ENCODE measurements at regions not wholly inside any gene's neighbourhood (a gene's known extent, or its start where the extent isn't known, plus 50 kb on each side); places are given as distances from the start of the nearest gene placed in this dataset.

GRCh38 chr2:128551435-128551834, 232.8 kb upstream of the HS6ST1 start:
- 97% methylated on average over 7 of the region's 7 CpGs for whole genome bisulfite sequencing, 2 donors
- peak in 1 of 2 donors; percentile 80 for DNase-seq (ENCODE audit: low spot score in 2 of 2)
- TF ChIP-seq POLR2A (IDR thresholded peaks at IDR 0.05), result no peak
- TF ChIP-seq, protein P1, sequence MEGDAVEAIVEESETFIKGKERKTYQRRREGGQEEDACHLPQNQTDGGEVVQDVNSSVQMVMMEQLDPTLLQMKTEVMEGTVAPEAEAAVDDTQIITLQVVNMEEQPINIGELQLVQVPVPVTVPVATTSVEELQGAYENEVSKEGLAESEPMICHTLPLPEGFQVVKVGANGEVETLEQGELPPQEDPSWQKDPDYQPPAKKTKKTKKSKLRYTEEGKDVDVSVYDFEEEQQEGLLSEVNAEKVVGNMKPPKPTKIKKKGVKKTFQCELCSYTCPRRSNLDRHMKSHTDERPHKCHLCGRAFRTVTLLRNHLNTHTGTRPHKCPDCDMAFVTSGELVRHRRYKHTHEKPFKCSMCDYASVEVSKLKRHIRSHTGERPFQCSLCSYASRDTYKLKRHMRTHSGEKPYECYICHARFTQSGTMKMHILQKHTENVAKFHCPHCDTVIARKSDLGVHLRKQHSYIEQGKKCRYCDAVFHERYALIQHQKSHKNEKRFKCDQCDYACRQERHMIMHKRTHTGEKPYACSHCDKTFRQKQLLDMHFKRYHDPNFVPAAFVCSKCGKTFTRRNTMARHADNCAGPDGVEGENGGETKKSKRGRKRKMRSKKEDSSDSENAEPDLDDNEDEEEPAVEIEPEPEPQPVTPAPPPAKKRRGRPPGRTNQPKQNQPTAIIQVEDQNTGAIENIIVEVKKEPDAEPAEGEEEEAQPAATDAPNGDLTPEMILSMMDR (IDR thresholded peaks at IDR 0.05), result no peak

GRCh38 chr2:128552141-128552805, 233.6 kb upstream of the HS6ST1 start:
- DNase-seq (ENCODE audit: low spot score in 2 of 2), result peak in 1 of 2 donors; percentile 76
- TF ChIP-seq, protein P1 (IDR thresholded peaks at IDR 0.05), result no peak
- TF ChIP-seq POLR2A (IDR thresholded peaks at IDR 0.05), result no peak
- intact Hi-C loops (cut with DNase I; ENCODE audit: low total_unique reads), result no loop called here
- WGBS, 2 donors, result 78 to 82% methylated on average over 6 to 8 of the region's 8 CpGs
- no peak overlapping the region for H3K4me3 ChIP-seq (ENCODE audit: low read depth, poor library complexity, severe bottlenecking)

More at GRCh38 chr2:128551435-128551834, 232.8 kb upstream of the HS6ST1 start:
- intact Hi-C loops (cut with DNase I; ENCODE audit: low total_unique reads), result no loop called here
- H3K4me3 ChIP-seq (ENCODE audit: low read depth, poor library complexity, severe bottlenecking), result no peak overlapping the region

GRCh38 chr2:128552806-128553551, 234.3 kb upstream of the HS6ST1 start:
- DNase-seq (ENCODE audit: low spot score in 2 of 2), result peak in 1 of 2 donors; percentile 81
- H3K4me3 ChIP-seq (ENCODE audit: low read depth, poor library complexity, severe bottlenecking), result no peak overlapping the region
- TF ChIP-seq, protein P1 (IDR thresholded peaks at IDR 0.05), result no peak
- no peak for TF ChIP-seq POLR2A (IDR thresholded peaks at IDR 0.05)
- intact Hi-C loops (cut with DNase I; ENCODE audit: low total_unique reads), result no loop called here
- 86 to 94% methylated on average over 9 to 11 of the region's 11 CpGs for WGBS, 2 donors

DNA sequence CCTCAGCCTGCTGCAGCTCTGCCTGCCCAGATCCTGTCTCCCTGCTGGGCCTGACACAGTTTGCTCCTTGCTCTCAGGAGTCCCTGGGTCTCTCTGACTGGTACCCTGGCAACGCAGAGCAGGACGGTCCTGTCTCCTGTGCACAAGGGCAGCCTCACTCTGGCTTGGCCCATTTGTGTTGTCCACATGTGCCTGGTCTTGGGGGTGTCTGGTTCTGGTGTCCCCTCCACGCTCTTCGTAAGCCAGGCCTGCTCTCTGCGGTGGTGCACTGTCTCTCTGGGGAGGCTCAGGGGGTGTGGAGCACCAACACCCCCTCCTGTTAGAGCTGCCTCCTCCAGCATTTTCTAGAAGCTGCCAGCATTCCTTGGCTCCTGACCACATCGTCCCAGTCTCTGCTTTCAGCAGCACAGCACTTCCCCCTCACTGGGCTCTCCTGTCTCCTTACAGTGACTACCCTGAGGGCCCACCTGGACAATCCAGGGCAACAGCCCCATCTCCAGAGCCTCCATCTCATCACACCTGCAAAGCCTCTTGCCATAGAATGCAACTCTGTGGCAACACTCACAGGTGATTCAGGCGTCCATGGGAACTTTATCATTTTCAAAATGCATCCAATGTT, 235.6 kb upstream of the HS6ST1 start:
- DNase-seq (ENCODE audit: low spot score in 2 of 2), result peak in 1 of 2 donors; percentile 70
- intact Hi-C loops (cut with DNase I; ENCODE audit: low total_unique reads), result no loop called here

DNA sequence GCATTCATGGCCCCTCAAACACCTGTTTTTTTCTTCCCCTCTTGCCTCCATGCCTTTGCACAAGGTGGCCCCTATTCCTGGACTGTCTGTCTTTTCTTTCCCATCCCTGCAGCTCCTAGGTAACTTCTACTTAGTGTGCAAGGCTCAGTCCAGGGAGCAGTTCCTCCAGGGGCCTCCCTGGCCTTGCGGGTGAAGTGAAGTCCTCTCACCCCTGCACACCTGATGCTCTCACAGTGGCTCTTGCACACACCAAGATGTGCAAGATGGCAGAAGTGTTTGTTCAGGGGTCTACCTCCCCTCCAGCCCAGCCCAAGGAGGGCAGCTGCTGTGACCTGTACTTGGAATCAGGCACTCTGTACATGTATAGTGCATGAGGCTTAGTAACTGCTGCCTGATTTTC, 236.8 kb upstream of the HS6ST1 start:
- 100% methylated on average over 1 of the region's 1 CpG for WGBS, 2 donors

More for the DNA sequence above, 235.6 kb upstream of the HS6ST1 start:
- TF ChIP-seq, protein P1 (IDR thresholded peaks at IDR 0.05), result no peak
- TF ChIP-seq POLR2A (IDR thresholded peaks at IDR 0.05), result no peak
- 97 to 98% methylated on average over 7 of the region's 7 CpGs for WGBS, 2 donors
- H3K4me3 ChIP-seq (ENCODE audit: low read depth, poor library complexity, severe bottlenecking), result no peak overlapping the region

More for the DNA sequence above, 236.8 kb upstream of the HS6ST1 start:
- no peak overlapping the region for H3K4me3 ChIP-seq (ENCODE audit: low read depth, poor library complexity, severe bottlenecking)
- intact Hi-C loops (cut with DNase I; ENCODE audit: low total_unique reads), result no loop called here
- no peak for TF ChIP-seq POLR2A (IDR thresholded peaks at IDR 0.05)
- TF ChIP-seq, protein P1 (IDR thresholded peaks at IDR 0.05), result no peak
- DNase-seq (ENCODE audit: low spot score in 2 of 2), result no peak

Measured in lower leg skin (tissue), 4 donors.